NCI-H1930 (cell line): ENCODE measurements at regions not wholly inside any gene's neighbourhood (a gene's known extent, or its start where the extent isn't known, plus 50 kb on each side); places are given as distances from the start of the nearest gene placed in this dataset.
"Not testable (repeated sequence)": the region's sequence is repeated elsewhere in the genome, so short reads cannot be mapped to it uniquely, and the experiment has no call there.

Experiments used
- DNase-seq, 2 experiments: peaks; one replicate each; lab custom pipeline; 2025; lab: John Stamatoyannopoulos, UW

DNA sequence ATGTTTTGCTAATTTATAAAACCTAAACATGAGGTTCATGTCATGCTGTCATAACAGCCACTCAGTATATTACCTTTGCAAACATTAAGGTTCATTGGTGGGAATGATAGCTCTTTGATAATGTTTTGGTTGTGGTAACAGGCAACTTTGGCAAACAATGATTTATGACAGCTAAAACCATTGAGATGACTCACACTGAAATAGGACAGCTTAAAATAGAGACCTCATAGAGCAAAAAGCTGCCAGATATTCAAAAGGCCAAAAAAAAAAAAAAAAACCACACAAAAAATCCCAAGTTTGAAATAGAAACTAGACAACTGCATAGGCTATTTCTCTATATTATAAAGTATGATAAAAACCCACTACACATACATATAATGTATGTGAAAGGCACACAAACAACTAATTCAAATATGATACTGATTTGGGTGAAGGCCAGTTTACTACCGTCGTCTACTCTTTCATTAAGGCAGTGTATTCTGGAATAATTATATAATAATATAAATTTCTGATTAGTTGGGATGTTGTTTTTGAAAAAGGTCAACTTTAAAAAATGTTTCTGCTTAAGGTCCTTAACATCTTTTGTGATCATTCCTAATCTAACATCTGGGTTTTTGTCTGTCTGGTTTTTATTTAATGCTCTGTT lies 646.0 kb upstream of the PITX2 start:
- no peak for DNase-seq

DNA sequence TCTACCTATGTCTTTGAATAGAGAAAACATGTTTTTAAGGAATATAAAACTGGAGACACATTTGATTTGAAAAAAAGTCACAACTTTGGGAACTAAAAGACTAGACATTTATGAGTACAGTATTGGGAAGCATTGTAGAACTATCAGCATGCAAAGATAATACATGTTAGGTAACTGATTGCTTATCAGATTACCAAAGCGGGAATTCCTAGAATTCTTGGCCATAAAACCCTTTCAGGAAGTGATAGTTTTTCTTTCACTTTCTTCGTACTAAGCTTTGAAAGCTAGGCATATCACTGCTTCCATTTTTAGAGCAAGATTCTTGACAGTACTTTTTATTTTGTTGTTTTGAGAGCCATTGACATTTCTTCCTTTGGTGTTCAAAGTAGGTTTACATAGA lies 646.6 kb upstream of the PITX2 start:
- no peak for DNase-seq

DNA sequence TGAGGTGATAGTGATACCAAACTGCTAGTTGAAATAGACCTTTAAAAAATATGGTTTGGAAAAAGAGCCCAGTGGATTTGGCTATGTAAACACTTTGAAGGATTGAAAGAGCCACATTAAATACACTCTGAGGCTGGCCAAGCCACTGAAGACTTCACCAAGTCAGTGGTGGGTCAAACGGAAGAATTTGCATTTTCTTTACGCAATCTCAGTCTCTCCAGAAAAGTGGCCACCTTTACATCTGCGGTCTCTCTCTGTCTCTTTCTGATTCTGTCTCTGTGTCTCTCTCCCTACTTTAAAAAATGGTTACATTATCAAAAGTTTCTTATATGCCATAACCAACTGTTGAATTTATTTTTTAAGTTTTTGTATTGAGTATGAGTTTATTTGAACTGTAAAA lies 651.2 kb upstream of the PITX2 start:
- no peak for DNase-seq

DNA sequence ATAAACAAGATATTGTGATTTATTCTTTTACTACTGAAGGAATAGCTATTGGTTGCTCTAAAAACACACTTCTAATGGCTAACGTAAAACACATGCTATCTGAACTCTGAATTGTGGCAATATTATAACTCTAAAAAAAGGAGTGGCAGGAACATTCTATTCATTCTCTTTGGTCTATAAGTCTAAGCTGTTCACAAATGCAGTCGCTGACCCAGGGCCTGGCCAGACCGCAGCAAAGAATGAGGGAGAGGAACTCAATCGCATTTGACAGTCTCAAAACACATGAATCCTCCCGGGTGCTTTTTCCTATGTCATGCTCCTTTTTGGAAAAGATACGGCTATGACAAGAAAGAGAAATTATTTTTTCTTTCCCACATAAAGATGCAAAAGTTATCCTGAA lies 651.6 kb upstream of the PITX2 start:
- DNase-seq: no peak

DNA sequence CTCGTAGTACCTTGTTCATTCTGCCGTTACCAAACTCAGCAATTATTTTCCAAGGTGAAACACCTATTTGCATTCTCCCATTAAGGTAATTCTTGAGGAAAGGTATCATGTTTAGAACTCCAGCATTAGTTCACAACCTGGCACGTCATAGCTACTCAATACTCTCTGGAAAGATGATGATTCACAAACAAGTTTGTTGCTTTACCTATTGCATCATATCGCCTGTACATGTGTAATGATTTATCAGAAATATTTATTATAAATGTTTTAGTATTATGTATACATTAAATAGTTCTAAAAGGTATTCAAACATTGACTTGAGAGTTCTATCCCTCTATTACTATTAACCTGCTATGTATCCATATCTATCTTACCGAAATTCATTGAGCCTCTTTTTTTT lies 658.3 kb upstream of the PITX2 start:
- no peak for DNase-seq

DNA sequence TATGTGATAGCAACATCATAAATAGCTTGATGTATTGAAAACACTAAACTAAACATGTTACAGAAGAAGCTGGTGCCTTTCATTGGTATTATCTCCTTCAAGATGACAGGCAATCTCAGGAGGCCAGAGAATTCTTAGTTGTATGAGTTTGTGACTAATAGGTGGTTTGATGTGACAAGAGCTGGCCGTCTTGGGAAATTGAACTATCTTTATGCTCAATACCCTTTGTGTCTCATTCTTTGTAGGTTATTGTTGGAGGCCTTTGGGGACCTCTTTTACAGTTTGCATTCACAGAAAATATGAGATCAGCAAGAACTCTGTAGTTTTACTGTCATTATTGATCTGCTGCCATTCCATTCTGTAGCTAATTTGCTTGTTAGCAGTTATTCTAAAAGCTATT lies 659.2 kb upstream of the PITX2 start:
- peak in 1 of 2 experiments; percentile 1 for DNase-seq

DNA sequence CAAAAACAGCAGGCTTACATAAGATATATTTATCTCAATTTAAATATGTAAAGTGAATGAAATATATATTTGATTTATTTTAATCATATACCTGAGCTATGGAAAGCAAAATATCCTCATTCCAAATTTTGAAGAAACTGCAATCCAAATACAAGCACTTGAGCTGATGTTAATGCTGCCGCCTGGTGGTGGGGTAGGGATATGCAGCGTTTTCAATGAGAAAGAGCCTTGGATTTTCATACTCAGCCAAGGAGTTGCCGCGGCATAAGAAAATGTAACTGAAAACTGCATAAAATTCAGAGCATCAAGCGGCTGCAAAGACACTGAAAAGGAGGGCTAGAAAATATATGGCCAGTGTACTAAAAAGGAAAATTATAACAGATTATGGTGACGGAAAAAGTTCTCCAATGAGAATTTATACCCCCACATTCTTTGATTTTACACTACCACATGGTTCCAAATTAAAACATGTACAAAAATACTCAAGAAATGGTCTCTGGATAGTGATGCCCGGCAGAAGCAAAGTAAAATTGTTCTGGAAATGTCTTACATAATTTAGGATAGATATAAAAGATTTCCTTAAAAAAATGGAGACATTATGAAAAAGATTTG lies 660.3 kb upstream of the PITX2 start:
- no peak for DNase-seq

DNA sequence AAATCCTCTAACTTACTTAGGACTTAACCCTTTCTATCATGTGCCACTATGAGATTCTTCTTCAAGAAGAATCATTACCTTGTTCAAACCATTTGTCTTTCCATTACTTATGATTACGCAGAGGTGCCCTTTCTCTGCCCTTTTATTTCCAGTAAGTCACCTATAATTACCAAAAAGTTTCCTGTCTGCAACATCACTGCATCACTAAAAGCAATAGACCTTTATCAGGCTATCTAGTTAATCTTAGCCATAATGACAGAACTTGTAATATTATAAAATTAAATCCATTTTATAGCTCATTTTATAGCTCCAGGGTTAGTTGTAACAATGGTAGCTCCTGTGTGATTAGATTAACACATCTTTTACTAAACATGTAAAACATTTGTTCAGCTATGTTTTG lies 673.6 kb upstream of the PITX2 start:
- no peak for DNase-seq

DNA sequence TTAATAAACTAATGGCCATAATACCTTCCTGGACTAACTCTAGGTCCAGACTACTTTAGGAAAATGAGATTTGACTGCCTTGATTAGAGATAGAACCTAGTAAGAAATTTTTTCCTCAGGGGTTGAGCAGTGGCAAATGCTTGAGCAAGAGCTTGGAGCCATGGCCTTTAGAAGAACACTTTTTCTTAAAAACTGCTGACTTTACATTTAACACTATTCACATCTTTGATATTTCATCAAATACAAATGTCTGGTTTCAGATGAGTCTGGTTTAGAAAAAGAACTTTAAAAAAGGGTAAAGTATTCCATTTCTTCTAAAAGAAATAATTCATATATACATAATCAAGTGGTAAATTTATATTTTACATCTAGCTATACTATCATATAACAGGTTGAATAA lies 680.9 kb upstream of the PITX2 start:
- DNase-seq: no peak

DNA sequence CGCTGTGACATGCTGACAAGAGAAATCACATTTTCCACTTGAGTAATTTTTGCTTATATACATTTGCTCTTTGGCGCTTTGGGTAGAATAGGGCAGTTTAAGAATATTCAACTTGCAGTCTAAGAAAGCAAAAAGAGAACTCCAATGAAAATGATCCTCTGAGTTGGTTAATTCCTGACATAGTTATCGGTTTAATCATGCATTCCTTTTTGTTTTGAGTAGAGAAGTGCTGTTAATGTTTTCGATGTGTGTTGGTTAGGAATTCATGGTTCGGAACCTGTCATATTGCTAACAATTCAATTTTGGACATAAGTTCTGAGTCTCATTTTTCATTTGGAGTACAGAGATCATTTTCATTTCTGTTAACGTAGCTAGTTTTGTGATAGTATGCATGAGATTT lies 700.6 kb upstream of the PITX2 start:
- no peak for DNase-seq

DNA sequence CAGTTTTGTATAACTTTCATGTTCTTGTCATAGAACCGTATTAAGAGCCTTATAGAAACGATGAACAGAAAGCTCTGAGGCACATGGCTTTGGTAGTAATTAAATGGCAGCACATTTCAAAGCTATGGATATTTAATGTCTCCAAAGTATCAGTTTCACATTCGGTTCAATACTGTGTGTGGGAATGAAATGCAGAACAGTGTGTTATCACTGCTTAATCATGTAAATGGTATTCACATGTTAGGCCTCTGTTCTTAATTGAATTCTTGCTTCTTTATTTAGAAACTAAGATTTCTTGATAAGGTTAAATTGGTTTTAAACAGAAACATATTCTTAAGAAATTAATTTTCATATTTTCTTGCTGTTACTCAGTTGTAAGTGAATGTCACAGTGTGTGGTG lies 701.0 kb upstream of the PITX2 start:
- no peak for DNase-seq

DNA sequence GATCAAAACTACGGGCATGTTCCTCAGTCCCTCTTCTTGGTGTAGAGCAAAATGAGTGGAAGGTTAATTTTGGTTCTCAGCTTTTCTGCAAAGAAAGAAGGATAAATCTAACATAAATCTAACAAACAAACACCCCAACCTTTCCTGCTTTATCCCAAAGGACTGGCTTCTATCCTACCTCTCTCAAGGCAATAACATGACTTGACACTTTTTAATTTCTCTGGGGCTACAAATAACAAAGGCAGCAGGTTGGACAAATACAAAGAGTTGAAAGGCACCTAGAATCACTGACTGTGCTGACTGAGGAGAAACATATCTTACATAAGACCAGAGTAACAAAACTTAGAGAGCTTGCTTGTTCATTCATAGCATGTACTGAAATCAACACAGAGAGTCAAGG lies 703.6 kb upstream of the PITX2 start:
- no peak for DNase-seq

DNA sequence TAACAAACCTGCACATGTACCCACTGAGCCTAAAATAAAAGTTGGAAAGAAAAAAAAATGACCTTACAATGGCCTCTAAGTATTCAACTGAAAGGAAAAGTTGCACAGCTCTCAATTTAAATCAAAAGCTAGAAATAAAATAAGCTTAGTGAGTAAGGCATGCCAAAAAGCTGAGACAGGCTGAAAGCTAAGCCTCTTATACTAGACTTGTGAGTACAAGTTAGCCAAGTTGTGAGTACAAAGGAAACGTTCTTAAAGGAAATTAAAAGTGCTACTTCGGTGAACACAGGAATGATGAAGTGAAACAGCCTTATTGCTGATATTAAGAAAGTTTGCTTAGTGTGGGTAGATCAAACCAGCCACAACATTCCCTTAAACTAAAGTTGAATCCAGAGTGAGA lies 707.9 kb upstream of the PITX2 start:
- no peak for DNase-seq

DNA sequence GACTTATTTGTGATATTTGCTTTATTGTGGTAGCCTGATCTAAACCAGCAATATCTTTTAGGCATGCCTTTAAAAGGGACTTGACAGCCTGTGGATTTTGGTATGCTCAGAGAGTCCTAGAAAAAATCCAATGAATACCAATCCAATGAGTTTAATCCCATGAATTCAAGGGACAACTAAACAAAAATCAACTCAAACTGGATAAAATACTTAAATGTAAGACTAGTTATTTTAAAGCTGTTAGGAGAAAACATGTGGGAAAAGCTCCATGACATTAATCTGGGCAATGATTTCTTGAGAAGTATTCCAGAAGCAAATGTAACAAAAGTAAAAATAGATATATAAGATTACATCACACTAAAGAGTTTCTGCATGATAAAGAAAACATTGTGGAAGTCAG lies 711.5 kb upstream of the PITX2 start:
- DNase-seq: no peak

DNA sequence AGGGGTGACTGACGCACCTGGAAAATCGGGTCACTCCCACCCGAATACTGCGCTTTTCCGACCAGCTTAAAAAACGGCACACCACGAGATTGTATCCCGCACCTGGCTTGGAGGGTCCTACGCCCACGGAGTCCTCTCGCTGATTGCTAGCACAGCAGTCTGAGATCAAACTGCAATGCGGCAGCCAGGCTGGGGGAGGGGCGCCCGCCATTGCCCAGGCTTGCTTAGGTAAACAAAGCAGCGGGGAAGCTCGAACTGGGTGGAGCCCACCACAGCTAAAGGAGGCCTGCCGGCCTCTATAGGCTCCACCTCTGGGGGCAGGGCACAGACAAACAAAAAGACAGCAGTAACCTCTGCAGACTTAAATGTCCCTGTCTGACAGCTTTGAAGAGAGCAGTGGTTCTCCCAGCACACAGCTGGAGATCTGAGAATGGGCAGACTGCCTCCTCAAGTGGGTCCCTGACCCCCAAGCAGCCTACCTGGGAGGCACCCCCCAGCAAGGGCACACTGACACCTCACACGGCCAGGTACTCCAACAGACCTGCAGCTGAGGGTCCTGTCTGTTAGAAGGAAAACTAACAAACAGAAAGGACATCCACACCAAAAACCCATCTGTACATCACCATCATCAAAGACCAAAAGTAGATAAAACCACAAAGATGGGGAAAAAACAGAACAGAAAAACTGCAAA lies 714.5 kb upstream of the PITX2 start:
- DNase-seq: not testable (repeated sequence)

DNA sequence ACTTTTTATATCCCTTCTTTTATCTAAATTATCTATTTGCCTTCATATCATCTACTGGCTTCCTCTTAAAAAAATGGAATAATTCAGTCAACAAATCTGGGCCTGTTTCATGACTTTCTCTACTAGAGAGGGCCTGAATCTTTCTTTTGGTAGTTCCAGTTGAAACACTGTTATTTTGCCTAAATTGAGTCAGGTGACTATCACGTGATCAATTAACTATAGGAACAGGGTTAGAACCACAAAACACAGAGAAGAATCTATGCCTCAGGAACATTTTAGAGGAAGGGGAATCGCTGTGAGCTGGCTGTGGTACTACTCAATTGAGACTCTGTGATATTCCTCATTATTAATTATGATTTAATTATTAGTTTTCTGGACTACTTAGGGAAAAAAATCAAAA lies 736.7 kb upstream of the PITX2 start:
- no peak for DNase-seq

DNA sequence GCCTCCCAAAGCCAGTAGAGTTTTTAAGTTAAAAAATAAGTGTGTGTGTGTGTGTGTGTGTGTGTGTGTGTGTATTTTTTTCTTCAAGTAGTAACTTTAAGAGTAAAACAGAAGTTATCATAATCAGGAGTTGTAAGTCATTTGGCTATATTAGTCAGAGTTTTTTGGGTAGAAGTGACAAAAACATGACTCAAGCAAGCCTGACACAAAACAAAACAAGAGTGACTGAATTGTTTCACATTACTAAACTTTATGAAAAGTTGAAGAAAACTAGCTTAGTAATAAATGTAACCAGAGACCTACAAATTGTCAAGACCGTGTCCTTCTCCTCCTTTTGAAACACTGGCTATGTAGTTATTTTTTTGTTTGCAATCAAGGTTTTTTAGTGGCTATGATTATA lies 738.0 kb upstream of the PITX2 start:
- DNase-seq: no peak

DNA sequence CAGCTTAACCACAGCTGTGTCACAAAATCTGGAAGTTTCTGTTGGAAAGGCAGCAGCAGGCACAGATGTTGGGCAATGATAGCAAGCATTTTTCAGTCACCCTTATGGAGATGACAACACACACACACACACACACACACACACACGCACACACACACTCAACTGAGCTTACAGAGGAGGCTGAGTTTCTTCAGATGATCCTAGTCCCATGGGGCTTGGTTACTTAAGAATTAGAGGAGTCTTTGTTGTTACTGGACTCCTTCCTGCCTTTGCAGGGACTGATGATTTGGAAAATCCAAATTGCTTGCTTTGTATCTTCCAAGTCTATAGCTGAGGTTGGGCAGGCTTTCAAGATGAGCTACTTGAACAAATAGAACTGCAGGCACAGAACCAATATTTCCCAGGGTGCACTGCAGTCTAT lies 740.1 kb upstream of the PITX2 start:
- no peak for DNase-seq

DNA sequence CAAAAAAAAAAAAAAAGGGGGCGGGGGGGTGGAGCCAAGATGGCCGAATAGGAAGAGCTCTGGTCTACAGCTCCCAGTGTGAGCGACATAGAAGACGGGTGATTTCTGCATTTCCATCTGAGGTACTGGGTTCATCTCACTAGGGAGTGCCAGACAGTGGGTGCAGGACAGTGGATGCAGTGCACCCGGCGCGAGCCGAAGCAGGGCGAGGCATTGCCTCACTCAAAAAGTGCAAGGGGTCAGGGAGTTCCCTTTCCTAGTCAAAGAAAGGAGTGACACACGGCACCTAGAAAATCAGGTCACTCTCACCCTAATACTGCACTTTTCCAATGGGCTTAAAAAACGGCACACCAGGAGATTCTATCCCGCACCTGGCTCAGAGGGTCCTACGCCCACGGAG lies 755.0 kb upstream of the PITX2 start:
- not testable (repeated sequence) for DNase-seq

DNA sequence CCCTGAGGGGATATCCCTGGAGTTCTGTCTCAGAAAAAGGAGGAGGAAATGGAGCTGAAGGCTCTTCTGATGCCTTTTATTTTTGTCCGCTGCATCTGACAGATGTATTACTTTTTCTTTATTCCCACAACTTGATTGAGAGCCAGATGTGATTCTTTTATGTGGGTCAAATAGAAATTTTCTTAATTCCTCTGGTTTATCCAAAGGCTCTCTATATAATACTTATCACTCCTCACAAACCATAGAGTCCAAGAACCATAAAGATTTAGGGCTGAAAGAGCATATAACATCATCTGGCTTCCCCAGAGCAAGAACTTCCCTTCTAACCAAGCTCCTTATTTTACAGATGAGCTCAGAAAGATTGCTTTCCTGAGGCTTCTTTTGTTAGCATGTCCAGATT lies 756.7 kb upstream of the FAM241A start:
- DNase-seq: no peak

DNA sequence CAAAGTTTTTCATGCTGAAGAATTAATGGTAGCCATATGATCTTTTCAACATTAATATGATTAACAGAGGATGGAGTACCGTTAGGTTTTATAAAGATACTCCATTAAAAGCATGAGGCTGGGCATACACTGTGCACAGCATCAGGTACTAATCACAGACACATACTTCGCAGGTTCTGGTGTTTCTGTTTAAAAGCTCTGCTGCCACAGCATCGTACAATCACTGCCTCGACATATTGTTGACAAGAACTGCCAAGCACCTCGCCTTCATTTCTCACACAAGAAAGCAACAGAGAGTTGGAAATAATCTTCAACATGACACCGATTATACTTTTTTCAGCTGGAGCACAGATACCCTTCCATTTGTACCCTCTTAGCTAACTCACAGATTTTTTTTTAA lies 753.4 kb upstream of the FAM241A start:
- DNase-seq: no peak

DNA sequence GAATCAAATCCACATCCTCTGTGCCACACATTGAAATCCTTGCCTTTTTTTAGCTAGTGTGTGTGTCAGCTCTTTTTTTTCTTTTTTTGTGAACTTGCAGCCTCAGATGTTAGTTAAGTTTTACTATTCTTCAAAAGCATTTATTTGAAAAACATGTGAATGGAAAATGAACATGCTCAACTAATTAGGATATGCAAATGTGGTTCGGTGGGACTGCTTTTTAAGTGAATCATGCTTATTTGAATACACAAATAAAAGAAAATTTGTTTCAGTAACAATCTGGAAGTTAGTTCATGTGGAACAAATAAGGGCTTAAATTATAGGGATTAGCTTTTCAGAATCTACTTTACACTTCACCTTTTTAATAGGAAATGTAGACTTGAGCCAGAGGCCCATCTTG lies 751.5 kb upstream of the FAM241A start:
- DNase-seq: no peak

DNA sequence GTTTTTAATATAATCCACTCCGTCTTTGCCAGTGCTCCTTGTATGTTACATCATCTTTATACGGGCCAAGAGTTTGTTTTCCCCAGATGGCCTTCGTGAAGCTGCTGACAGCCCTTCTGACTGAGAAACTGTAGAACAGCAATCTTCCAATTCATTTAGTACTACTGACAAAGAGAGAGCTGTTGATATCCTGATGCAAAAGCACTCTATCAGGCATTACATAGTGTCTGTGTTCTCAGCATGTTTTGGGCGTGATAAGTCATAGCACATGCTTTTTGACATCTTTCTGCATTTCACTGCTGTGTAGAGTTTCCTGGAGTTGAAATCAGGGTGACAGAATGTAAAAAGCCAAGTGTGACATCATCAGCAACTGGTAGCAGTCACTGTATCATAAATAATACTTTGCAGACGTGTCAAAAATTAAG lies 746.3 kb upstream of the FAM241A start:
- DNase-seq: peak in 1 of 2 experiments; percentile 4

DNA sequence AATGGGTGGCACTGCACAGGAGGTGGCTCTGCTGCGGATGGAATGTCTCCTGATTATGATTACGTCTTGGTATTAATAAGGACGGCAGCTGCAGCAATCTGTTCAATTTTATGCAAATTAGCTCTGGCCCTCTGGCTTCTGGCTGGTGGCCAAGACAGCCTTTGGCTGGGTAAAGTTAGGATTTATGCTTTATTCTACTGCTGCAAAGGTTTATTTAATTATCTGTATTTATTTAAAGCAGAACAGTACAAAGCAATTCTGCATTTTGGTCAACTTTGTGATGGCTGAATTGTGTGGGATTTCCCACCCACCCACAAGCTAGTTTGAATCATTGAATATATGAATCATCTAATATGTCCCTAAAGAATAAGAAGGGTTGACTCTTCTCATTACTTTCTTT lies 745.6 kb upstream of the FAM241A start:
- DNase-seq: peak in 1 of 2 experiments; percentile 4
